MM.1S (cell line): ENCODE measurements at regions not wholly inside any gene's neighbourhood (a gene's known extent, or its start where the extent isn't known, plus 50 kb on each side); places are given as distances from the start of the nearest gene placed in this dataset.

ENCODE experiments used
- CTCF ChIP-seq: fragments of 300-600 bp; sonication (generic); IDR thresholded peaks from 2 replicates; pipeline ENCODE4 v1.5.1; 2016; ENCODE audit warnings: antibody characterized with exemption, low read length, mixed read lengths
- EZH2 ChIP-seq: fragments of 300-600 bp; sonication (generic); optimal IDR thresholded peaks from 2 replicates; pipeline ENCODE3; 2017; ENCODE audit warnings: low read depth, mild to moderate bottlenecking, antibody characterized with exemption, low read length, mixed read lengths
- EZH2phosphoT487 ChIP-seq: fragments of 300-600 bp; sonication (generic); IDR thresholded peaks from 2 replicates; pipeline ENCODE4 v1.6.1; 2018; ENCODE audit warnings: antibody characterized with exemption, low read length

GRCh38 chr9:110106661-110107060 lies 101.3 kb downstream of the C9orf152 start:
- TF ChIP-seq CTCF (no peak), EZH2phosphoT487 (no peak), EZH2 (no peak)
